Liver (tissue), 3 donors: ENCODE measurements at regions not wholly inside any gene's neighbourhood (a gene's known extent, or its start where the extent isn't known, plus 50 kb on each side); places are given as distances from the start of the nearest gene placed in this dataset.

Experiments used
- TAF1 ChIP-seq: conservative IDR thresholded peaks from 2 replicates; pipeline ENCODE4 v1.6.1; 2016; ENCODE audit warnings: antibody characterized with exemption, mild to moderate bottlenecking
- YY1 ChIP-seq: IDR thresholded peaks from 2 replicates; pipeline ENCODE4 v1.6.1; 2016; ENCODE audit warnings: antibody characterized with exemption, mild to moderate bottlenecking
- TF ChIP-seq, protein P1 (sequence below): fragments of 150-350 bp; IDR thresholded peaks from 2 replicates; pipeline ENCODE4 v1.5.1; 2017; ENCODE audit warnings: improper control_type of control experiment, low read depth, low read length; ENCODE audit not compliant: missing input control
- donor health status: healthy.
- donor health status: healthy.

DNA sequence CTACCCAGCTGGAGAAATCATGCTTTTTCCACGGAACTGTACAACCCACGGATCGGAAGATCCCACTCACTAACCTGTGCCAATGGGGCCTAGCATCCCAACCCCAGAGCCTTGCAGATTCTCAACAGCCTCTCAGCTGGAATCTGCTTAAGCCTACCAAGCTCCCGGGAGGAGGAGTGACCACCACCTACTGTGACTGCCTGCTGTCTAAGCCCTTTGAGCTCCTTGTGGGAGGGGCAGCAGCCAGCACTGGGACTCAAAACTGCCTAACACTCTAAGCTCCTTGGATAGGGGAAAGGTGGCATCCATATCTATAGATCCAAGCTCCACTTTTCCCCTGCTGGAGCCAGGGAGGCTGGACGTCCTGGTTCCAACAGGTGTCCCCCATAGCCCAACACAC is 254.4 kb upstream of the CNTNAP2 start:
- TF ChIP-seq, protein P1, sequence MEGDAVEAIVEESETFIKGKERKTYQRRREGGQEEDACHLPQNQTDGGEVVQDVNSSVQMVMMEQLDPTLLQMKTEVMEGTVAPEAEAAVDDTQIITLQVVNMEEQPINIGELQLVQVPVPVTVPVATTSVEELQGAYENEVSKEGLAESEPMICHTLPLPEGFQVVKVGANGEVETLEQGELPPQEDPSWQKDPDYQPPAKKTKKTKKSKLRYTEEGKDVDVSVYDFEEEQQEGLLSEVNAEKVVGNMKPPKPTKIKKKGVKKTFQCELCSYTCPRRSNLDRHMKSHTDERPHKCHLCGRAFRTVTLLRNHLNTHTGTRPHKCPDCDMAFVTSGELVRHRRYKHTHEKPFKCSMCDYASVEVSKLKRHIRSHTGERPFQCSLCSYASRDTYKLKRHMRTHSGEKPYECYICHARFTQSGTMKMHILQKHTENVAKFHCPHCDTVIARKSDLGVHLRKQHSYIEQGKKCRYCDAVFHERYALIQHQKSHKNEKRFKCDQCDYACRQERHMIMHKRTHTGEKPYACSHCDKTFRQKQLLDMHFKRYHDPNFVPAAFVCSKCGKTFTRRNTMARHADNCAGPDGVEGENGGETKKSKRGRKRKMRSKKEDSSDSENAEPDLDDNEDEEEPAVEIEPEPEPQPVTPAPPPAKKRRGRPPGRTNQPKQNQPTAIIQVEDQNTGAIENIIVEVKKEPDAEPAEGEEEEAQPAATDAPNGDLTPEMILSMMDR: no peak
- TF ChIP-seq TAF1: no peak
- no peak for TF ChIP-seq YY1
